ENCODE measurements at regions not wholly inside any gene's neighbourhood (a gene's known extent, or its start where the extent isn't known, plus 50 kb on each side); places are given as distances from the start of the nearest gene placed in this dataset.
"Not testable (repeated sequence)": the region's sequence is repeated elsewhere in the genome, so short reads cannot be mapped to it uniquely, and the experiment has no call there.

DNA sequence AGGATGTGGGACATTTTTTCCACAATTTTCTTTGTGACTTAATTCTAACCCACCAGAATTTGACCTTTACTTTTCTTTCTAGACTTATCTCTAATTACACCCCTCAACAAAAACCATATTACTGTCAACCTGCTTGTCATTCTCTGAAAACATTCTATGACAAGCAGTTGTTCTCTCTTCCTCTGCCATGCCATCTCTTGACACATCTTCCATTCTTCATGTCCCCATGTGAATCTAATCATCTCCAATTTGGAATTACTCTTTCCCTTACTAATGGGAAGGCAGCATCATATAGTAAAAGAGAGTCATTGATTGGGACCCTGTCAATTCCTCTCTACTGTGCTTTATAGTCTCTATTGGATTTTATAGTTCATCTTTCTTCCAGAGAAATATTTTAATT lies 61.3 kb upstream of the P2RY1 start:
- no peak for DNase-seq (ENCODE audit: low read depth)

- not testable (repeated sequence) for DNase-seq (ENCODE audit: low read depth)
Measured at GRCh38 chr3:152774230-152774629, 60.7 kb upstream of the P2RY1 start.

DNA sequence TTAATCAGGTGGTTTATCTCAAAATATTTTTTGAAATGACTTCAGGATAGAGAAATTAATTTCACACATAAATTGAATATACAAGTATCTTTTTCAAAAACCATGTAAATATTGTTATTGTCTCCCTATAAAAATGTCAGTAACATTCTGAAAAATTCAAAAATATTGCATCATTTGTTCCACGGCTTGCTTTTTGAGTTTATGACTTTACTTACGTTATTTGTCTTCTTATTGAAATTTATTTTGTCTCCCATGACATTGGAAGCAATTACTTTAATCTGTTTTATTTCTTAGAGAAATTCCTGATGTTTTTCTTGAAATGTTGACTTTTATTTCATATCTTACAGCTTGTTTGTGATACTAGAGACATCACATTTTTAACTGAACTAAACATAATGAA lies 56.9 kb upstream of the P2RY1 start:
- DNase-seq (ENCODE audit: low read depth): no peak

- DNase-seq (ENCODE audit: low read depth): no peak
Measured at GRCh38 chr3:152779653-152780052, 55.3 kb upstream of the P2RY1 start.

DNA sequence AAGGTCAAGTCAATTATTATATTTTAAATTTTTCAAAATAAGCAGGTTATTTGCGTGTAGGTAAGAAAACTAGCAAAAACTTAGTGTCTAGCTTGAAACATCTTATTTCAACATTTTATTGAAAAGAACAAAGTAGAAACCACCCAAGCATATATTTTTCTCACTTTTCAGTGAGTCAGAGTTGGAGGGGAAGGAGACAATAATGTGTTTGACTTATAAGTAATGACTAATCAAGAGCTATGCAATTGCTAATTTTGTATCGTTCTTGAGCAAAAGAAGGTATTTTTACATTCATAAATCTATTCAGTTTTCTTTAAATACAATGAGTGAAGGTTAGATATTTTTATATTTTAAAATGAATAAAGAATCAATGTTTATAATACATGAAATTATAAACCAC lies 54.4 kb upstream of the P2RY1 start:
- DNase-seq (ENCODE audit: low read depth): no peak

DNA sequence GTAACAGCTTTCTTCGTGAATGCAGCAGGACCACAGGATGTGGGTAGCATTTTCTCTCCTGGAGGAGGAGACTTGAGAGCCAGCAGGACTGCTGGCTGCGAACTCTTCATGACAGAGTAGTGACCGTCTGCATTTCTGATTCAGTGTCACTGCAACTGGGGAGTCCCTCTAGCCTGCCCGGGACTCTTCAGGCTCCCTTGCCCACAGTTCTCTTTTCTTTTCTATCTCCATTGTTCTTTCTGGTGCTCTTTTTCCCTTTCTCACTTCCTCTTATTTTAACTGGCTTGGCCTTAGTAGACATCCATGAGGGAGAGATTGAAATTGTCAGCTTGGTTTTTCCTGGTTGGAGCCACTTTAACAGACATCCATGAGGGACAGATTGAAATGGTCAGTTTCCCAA lies 49.9 kb upstream of the P2RY1 start:
- no peak for DNase-seq (ENCODE audit: low read depth)

Data from stimulated activated CD4-positive, alpha-beta T cell treated with anti-CD3 and anti-CD28 coated beads, Interleukin-2, amount 100 ng/mL, for 4 hours (primary cell).